K562 (cell line): ENCODE measurements at regions not wholly inside any gene's neighbourhood (a gene's known extent, or its start where the extent isn't known, plus 50 kb on each side); places are given as distances from the start of the nearest gene placed in this dataset.

Source experiments
- ATAC-seq: fragments of 200-7000 bp; cut with Tn5 transposase; 3 replicates; pipeline ENCODE4 v1.9.1; 2020; ENCODE audit warnings: moderate library complexity
- BruUV-seq: library from RNA; stranded (reverse); fragments of 400-500 nt; replicated peaks from 2 replicates; lab custom pipeline; 2021; lab: Mats Ljungman, UMichigan
- CTCF ChIA-PET: fragments of 300-600 bp; formaldehyde crosslinking; extraction: SDS; loops from one replicate; lab custom pipeline; 2021; ENCODE audit warnings: low intra/inter-chr PET ratio; lab: Yijun Ruan, JAX
- POLR2A ChIA-PET: fragments of 300-600, 350-650 bp; sonication (Branson Sonifier 250); formaldehyde crosslinking; extraction: SDS; loops from one replicate; lab custom pipeline; 2021; ENCODE audit warnings: antibody characterized with exemption, inconsistent platforms; lab: Yijun Ruan, JAX
- DNase-seq, 4 experiments: peaks; one replicate each; pipeline versions ENCODE4 v3.0.0 to v3.0.0-alpha.2; 2011 to 2018; ENCODE audit warnings: low spot score in 3 of 4, mixed read lengths in 3 of 4; ENCODE audit errors: extremely low read depth in 1 of 4
- FAIRE-seq: peaks from 2 replicates; lab custom pipeline; 2011; peaks lifted over from hg19 to GRCh38; lab: Jason Lieb, UNC
- H2AFZ ChIP-seq: 2 replicates; pipeline ENCODE4 v1.6.0; 2011; ENCODE audit warnings: low read depth, low read length, control low read depth, inconsistent platforms
- H3K27ac ChIP-seq: fragments of 200-600 bp; 3 replicates; pipeline ENCODE4 v1.8.0; 2011; ENCODE audit warnings: low read depth, mild to moderate bottlenecking, control low read depth, inconsistent platforms, low read length, moderate library complexity, mixed read lengths; ENCODE audit errors: extremely low read depth
- H3K27me3 ChIP-seq, 2 experiments: fragments of 300-600 bp in 1 of 2; 2 replicates in 1 of 2; 3 replicates in 1 of 2; pipeline versions ENCODE4 v1.6.0 to v1.8.0; 2011; ENCODE audit warnings: inconsistent platforms in 2 of 2, low read length in 2 of 2, mild to moderate bottlenecking in 1 of 2, mixed read lengths in 1 of 2, moderate library complexity in 1 of 2; ENCODE audit not compliant: control insufficient read depth in 2 of 2, insufficient read depth in 2 of 2
- H3K36me3 ChIP-seq: fragments of 300-600 bp; 3 replicates; pipeline ENCODE4 v1.8.0; 2011; ENCODE audit warnings: mild to moderate bottlenecking, low read length, inconsistent platforms; ENCODE audit not compliant: control insufficient read depth, insufficient read depth
- H3K4me1 ChIP-seq, 2 experiments: fragments of 200-600 bp in 1 of 2; replicated peaks in 1 of 2; 2 replicates in 1 of 2; 3 replicates in 1 of 2; pipeline versions ENCODE4 v1.5.1 to v1.8.0; 2011; ENCODE audit warnings: inconsistent platforms in 2 of 2, low read length in 2 of 2, mild to moderate bottlenecking in 1 of 2, mixed read lengths in 1 of 2, moderate library complexity in 1 of 2; ENCODE audit not compliant: control insufficient read depth in 2 of 2, insufficient read depth in 2 of 2
- H3K4me2 ChIP-seq: 2 replicates; pipeline ENCODE4 v1.6.1; 2011; ENCODE audit warnings: low read length, control low read depth, inconsistent platforms, mixed read lengths; ENCODE audit not compliant: insufficient read depth
- H3K4me3 ChIP-seq: fragments of 200-600 bp; sonication (generic), shearing (Covaris generic); 2 replicates; pipeline ENCODE4 v1.5.1; 2016; ENCODE audit warnings: control low read depth, inconsistent platforms
- H3K79me2 ChIP-seq: fragments of 200-600 bp; 3 replicates; pipeline ENCODE4 v1.8.0; 2011; ENCODE audit warnings: low read length, inconsistent platforms; ENCODE audit not compliant: control insufficient read depth, insufficient read depth
- H3K9ac ChIP-seq, 2 experiments: 2 replicates each; pipeline versions ENCODE4 v1.6.0 to v1.6.1; 2011; ENCODE audit warnings: low read depth in 2 of 2, low read length in 2 of 2, control low read depth in 1 of 2, inconsistent platforms in 1 of 2, mild to moderate bottlenecking in 1 of 2, mixed read lengths in 1 of 2; ENCODE audit not compliant: insufficient read depth in 1 of 2
- H3K9me1 ChIP-seq: one replicate; pipeline ENCODE4 v1.6.0; 2011; ENCODE audit warnings: inconsistent platforms, mild to moderate bottlenecking, low read length, moderate library complexity; ENCODE audit not compliant: control insufficient read depth, insufficient read depth
- H3K9me3 ChIP-seq: replicated peaks from 2 replicates; pipeline ENCODE4 v1.5.1; 2011; ENCODE audit warnings: low read depth, low read length, inconsistent platforms; ENCODE audit not compliant: control insufficient read depth, insufficient read depth
- H4K20me1 ChIP-seq: replicated peaks from 2 replicates; pipeline ENCODE4 v1.6.1; 2011; ENCODE audit warnings: low read length, inconsistent platforms, mixed read lengths; ENCODE audit not compliant: control insufficient read depth, insufficient read depth
- CEBPB ChIP-seq: fragments of 450-650 bp; IDR thresholded peaks from 2 replicates; pipeline ENCODE4 v1.6.1; 2016; ENCODE audit warnings: missing genetic modification characterization, missing compliant biosample characterization
- CHD4 ChIP-seq: fragments of 200-600 bp; sonication (generic); IDR thresholded peaks from 3 replicates; pipeline ENCODE4 v1.6.1; 2012; ENCODE audit warnings: low read depth, mild to moderate bottlenecking, mixed read lengths, low read length, inconsistent platforms; ENCODE audit not compliant: insufficient read depth, insufficient replicate concordance, poor library complexity, severe bottlenecking
- E2F1 ChIP-seq: sonication (generic); formaldehyde crosslinking; IDR thresholded peaks from 2 replicates; pipeline ENCODE4 v1.8.1; 2023; ENCODE audit warnings: mild to moderate bottlenecking, missing genetic modification reagents, moderate library complexity
- FOXO4 ChIP-seq: fragments of 450-650 bp; formaldehyde crosslinking; IDR thresholded peaks from 2 replicates; pipeline ENCODE4 v1.4.0; 2020; ENCODE audit warnings: mild to moderate bottlenecking, moderate library complexity
- KDM2B ChIP-seq: fragments of 250-450 bp; sonication (Bioruptor Pico); IDR thresholded peaks from 2 replicates; pipeline ENCODE4 v1.8.0; 2021; ENCODE audit warnings: mild to moderate bottlenecking, moderate library complexity
- KLF10 ChIP-seq: fragments of 250-450 bp; sonication (Bioruptor Pico); IDR thresholded peaks from 2 replicates; pipeline ENCODE4 v1.6.1; 2021; ENCODE audit warnings: matching md5 sums
- MCM2 ChIP-seq: fragments of 450-650 bp; IDR thresholded peaks from 2 replicates; pipeline ENCODE4 v1.6.1; 2017; ENCODE audit warnings: low read depth, mild to moderate bottlenecking
- POU5F1 ChIP-seq: fragments of 150-350 bp; IDR thresholded peaks from 2 replicates; pipeline ENCODE4 v1.6.1; 2014; ENCODE audit warnings: borderline replicate concordance, low read length, low read depth, mild to moderate bottlenecking; ENCODE audit not compliant: partially characterized antibody
- PTBP1 ChIP-seq: fragments of 200-400 bp; formaldehyde crosslinking; IDR thresholded peaks from 2 replicates; pipeline ENCODE4 v1.6.1; 2017; ENCODE audit warnings: low read depth, low read length
- RBFOX2 ChIP-seq: fragments of 200-400 bp; formaldehyde crosslinking; IDR thresholded peaks from 2 replicates; pipeline ENCODE4 v1.6.1; 2017; ENCODE audit warnings: low read depth, mild to moderate bottlenecking, low read length, moderate library complexity
- RBM34 ChIP-seq: fragments of 200-400 bp; formaldehyde crosslinking; IDR thresholded peaks from 2 replicates; pipeline ENCODE4 v1.6.1; 2018; ENCODE audit warnings: low read length, borderline replicate concordance; ENCODE audit not compliant: insufficient read depth
- ZNF354B ChIP-seq: fragments of 250-450 bp; sonication (Bioruptor Pico); IDR thresholded peaks from 2 replicates; pipeline ENCODE4 v1.4.0; 2020
- ZNF77 ChIP-seq: fragments of 250-450 bp; sonication (Bioruptor Pico); IDR thresholded peaks from 2 replicates; pipeline ENCODE4 v1.5.0; 2020
- WGBS: fragments of 100-300 bp; shearing (Covaris generic); methylation state at CpG from one replicate; pipeline ENCODE4 v1.1.6; 2016; ENCODE audit warnings: low coverage, mixed read lengths; ENCODE audit not compliant: insufficient coverage; ENCODE audit errors: missing lambda C conversion rate; 5-methylcytosine and 5-hydroxymethylcytosine counted together
- in situ Hi-C: fragments of 300-500 bp; cut with MboI; formaldehyde crosslinking; loops from 4 replicates; pipeline ENCODE4 v1.15.0; 2018; ENCODE audit warnings: inconsistent platforms, mixed read lengths
- intact Hi-C: fragments of 100-400 bp; cut with micrococcal nuclease; formaldehyde crosslinking; loops from 2 replicates; pipeline ENCODE4 v1.14.2; 2022
- TF ChIP-seq, protein P1 (sequence below): fragments of 450-650 bp; formaldehyde crosslinking; IDR thresholded peaks from 2 replicates; pipeline ENCODE4 v1.4.0; 2020; ENCODE audit warnings: mild to moderate bottlenecking, moderate library complexity
- TF ChIP-seq, protein P2 (sequence below): fragments of 250-450 bp; sonication (Bioruptor Pico); IDR thresholded peaks from 2 replicates; pipeline ENCODE4 v1.5.0; 2020; ENCODE audit warnings: mild to moderate bottlenecking

GRCh38 chrX:116749943-116750342, 287.2 kb upstream of the CT83 start (continued):
- no peak for TF ChIP-seq MCM2

DNA sequence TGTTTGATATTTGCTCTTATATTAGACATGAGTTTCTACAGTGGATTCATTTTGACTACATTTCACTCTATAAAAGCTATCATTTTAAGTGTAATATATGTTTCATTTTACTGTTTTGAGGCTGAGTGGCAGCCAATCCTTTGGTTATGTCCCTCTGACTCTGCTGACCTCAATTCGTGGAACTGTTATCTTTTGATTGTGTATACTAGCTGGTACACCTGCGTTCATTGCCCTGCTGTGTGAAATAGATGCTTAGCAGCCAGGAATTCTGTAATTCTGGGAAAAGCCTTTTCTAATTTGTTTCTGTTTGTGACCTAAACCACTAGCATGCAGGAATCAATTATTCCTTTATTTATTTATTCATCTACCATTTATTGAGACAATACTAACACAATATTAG, 269.4 kb upstream of the CT83 start:
- Histone ChIP-seq H3K9me1 (no peaks in the 10 kb centered on the region), H3K27ac (no peak overlapping the region), H3K4me2 (no peak overlapping the region), H3K79me2 (no peaks in the 10 kb centered on the region), H4K20me1 (no peaks in the 10 kb centered on the region), H3K4me3 (no peak overlapping the region), H3K4me1 (no peaks in the 10 kb centered on the region), H3K36me3 (no peaks in the 10 kb centered on the region), H2AFZ (no peak overlapping the region), H3K9me3 (no peaks in the 10 kb centered on the region), H3K27me3 (no peaks in the 10 kb centered on the region), H3K9ac (no peak overlapping the region)
- TF ChIP-seq KDM2B (CRISPR knock-in tag) (no peak), CHD4 (no peak), E2F1 (CRISPR knock-in tag) (no peak), ZNF354B (CRISPR knock-in tag) (no peak), POU5F1 (no peak), PTBP1 (no peak), RBFOX2 (no peak), FOXO4 (CRISPR knock-in tag) (no peak), RBM34 (no peak), KLF10 (CRISPR knock-in tag) (no peak), ZNF77 (no peak), CEBPB (tag) (no peak)
- TF ChIP-seq, protein P1, sequence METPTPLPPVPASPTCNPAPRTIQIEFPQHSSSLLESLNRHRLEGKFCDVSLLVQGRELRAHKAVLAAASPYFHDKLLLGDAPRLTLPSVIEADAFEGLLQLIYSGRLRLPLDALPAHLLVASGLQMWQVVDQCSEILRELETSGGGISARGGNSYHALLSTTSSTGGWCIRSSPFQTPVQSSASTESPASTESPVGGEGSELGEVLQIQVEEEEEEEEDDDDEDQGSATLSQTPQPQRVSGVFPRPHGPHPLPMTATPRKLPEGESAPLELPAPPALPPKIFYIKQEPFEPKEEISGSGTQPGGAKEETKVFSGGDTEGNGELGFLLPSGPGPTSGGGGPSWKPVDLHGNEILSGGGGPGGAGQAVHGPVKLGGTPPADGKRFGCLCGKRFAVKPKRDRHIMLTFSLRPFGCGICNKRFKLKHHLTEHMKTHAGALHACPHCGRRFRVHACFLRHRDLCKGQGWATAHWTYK = no peak
- TF ChIP-seq, protein P2, sequence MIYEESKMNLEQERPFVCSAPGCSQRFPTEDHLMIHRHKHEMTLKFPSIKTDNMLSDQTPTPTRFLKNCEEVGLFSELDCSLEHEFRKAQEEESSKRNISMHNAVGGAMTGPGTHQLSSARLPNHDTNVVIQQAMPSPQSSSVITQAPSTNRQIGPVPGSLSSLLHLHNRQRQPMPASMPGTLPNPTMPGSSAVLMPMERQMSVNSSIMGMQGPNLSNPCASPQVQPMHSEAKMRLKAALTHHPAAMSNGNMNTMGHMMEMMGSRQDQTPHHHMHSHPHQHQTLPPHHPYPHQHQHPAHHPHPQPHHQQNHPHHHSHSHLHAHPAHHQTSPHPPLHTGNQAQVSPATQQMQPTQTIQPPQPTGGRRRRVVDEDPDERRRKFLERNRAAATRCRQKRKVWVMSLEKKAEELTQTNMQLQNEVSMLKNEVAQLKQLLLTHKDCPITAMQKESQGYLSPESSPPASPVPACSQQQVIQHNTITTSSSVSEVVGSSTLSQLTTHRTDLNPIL = no peak
- ChIA-PET CTCF (no interaction called here), POLR2A (no interaction called here)
- in situ Hi-C loops = no loop called here
- 0% methylated on average over 2 of the region's 2 CpGs for WGBS
- no peak for FAIRE-seq
- no peak for ATAC-seq
- no peak for DNase-seq
- intact Hi-C loops = no loop called here
- no TSS peak for BruUV-seq
